ENCODE measurements at regions not wholly inside any gene's neighbourhood (a gene's known extent, or its start where the extent isn't known, plus 50 kb on each side); places are given as distances from the start of the nearest gene placed in this dataset.

DNA sequence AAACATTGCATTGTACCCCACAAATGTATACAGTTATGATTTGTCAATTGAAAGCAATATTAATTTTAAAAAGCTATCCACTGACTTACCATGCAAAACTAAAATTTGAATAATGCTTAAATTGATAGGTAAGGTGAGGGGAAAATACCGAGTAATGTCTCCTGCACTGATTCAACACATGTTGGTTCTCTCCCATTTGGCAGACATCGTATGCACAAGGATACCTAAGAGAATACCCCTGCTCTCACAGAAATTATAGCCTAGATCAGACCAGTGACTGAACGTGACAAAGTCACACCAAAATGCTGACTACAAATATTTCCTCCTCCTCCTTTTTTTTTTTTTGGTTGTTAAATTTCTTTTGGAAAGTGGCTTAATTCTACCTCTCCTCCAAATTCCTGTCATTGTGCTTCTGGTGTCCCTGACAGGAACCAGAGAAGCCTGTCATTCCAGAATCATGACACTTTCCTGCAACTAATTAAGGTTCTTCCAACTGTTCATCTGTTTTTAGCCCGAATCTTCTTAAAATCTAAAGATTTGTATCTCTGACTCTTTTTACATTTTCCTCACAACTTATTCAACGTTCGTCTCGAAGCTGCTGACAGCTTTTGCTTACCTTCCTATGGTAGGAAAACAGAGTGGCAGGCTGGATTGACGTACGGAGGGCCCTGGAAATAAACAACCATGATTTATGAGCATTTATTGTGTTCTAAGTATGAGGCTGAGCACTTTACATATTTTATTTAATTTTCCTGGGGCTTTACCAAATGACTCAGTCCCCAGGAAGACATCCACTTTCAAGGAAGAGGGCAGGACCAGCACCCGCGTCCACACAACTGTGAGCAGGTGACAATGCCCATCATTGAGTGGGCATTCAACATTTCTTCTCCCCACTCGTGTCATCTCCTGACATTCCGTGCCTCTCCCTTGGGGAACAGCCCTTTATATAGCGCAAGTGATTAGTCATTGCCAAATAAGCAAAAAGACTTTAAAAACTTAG is 57.9 kb upstream of the KCNE2 start:
- Histone ChIP-seq H3K4me3 (no peak overlapping the region), H3K27ac (no peak overlapping the region), H3K4me1 (no peaks in the 10 kb centered on the region), H3K36me3 (no peaks in the 10 kb centered on the region), H3K9me3 (replicated peaks) (no peaks in the 10 kb centered on the region), H3K27me3 (no peaks in the 10 kb centered on the region)
- DNase-seq, result no peak

GRCh38 chr21:34307991-34308532 is 55.7 kb upstream of the KCNE2 start:
- Histone ChIP-seq H3K27me3 (0 out of 2 replicates have a peak, but pooled peaks cover 3% of the 10 kb centered on the region), H3K36me3 (no peaks in the 10 kb centered on the region), H3K27ac (no peak overlapping the region), H3K9me3 (replicated peaks) (0 out of 2 replicates have a peak, but pooled peaks cover 3% of the 10 kb centered on the region), H3K4me1 (no peaks in the 10 kb centered on the region), H3K4me3 (no peak overlapping the region)
- DNase-seq, result no peak

DNA sequence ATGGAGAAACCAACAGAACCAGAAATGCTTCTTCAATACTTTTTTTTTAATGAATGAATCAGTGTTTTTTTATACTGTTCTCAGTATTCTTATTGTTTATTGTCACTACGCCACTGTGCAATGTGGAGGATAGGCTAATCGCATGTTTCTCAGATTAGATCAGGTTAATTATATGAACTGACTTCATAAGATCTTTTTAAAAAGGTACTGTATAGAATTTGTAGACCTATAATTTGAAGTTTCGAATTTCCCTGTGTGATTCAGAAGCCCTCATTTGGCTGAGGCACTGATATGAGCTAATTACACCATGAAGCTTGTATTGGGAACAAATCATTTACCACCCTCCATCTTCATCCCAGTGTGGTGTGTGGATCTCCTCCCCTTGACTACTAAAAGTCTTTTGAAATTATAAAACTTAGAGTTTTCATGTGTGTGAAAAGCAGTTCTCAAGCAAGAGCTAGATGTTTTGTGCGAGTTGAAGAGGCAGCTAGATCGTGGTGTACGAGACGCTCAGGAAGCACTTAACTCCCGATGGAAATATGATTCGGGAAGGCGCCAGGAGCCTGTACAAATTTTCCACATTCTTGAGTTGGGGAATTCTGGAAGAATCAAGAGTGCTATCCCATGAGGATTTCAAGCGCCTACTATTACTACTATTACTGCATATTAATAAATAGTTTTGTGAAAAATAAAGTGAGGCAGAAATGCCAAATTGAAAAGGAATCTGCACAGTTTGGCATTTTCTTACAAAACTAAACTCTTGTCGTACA is 52.1 kb upstream of the KCNE2 start:
- Histone ChIP-seq H3K27me3 (peaks cover 3% of the 10 kb centered on the region; the same call in 1 of the 2 replicates), H3K9me3 (replicated peaks) (0 out of 2 replicates have a peak, but pooled peaks cover 3% of the 10 kb centered on the region), H3K27ac (no peak overlapping the region), H3K4me3 (no peak overlapping the region), H3K4me1 (no peaks in the 10 kb centered on the region), H3K36me3 (no peaks in the 10 kb centered on the region)
- no peak for DNase-seq

- Histone ChIP-seq H3K4me1 (no peaks in the 10 kb centered on the region), H3K27ac (no peak overlapping the region), H3K4me3 (no peak overlapping the region), H3K27me3 (peaks cover 3% of the 10 kb centered on the region; the same call in 1 of the 2 replicates), H3K9me3 (replicated peaks) (0 out of 2 replicates have a peak, but pooled peaks cover 3% of the 10 kb centered on the region), H3K36me3 (no peaks in the 10 kb centered on the region)
- DNase-seq, result no peak
These were observed 50.7 kb upstream of the KCNE2 start for GRCh38 chr21:34313116-34313515.
